Coronary artery (tissue), 2 donors: ENCODE measurements at regions not wholly inside any gene's neighbourhood (a gene's known extent, or its start where the extent isn't known, plus 50 kb on each side); places are given as distances from the start of the nearest gene placed in this dataset.

ENCODE experiments used
- DNase-seq: peaks from one replicate; pipeline ENCODE4 v3.0.0-alpha.2; 2017; ENCODE audit warnings: low spot score
- H3K27ac ChIP-seq, 2 donors: fragments of 200-600 bp; sonication (generic); one replicate each; pipeline ENCODE4 v1.5.1; 2016 to 2019
- H3K4me3 ChIP-seq: fragments of 200-600 bp; sonication (generic); 2 replicates; pipeline ENCODE4 v1.5.1; 2016; ENCODE audit warnings: mild to moderate bottlenecking, moderate library complexity
- CTCF ChIP-seq: fragments of 200-600 bp; sonication (generic); IDR thresholded peaks from one replicate; pipeline ENCODE4 v1.5.1; 2019; ENCODE audit warnings: antibody characterized with exemption

GRCh38 chr16:86030116-86030515 is 131.2 kb downstream of the IRF8 start:
- Histone ChIP-seq H3K27ac (no peak overlapping the region), H3K4me3 (no peak overlapping the region)
- DNase-seq: no peak
- TF ChIP-seq CTCF: no peak

GRCh38 chr16:86031141-86031678 is 132.2 kb downstream of the IRF8 start:
- TF ChIP-seq CTCF: no peak
- Histone ChIP-seq H3K27ac (no peak overlapping the region), H3K4me3 (no peak overlapping the region)
- DNase-seq: no peak

GRCh38 chr16:86033016-86033474 is 134.1 kb downstream of the IRF8 start:
- DNase-seq: no peak
- no peak for TF ChIP-seq CTCF
- Histone ChIP-seq H3K27ac (no peak overlapping the region), H3K4me3 (no peak overlapping the region)

GRCh38 chr16:86033971-86034370 is 135.0 kb downstream of the IRF8 start:
- no peak for DNase-seq
- H3K4me3 ChIP-seq: no peak overlapping the region
- no peak for TF ChIP-seq CTCF
- H3K27ac ChIP-seq: no peak overlapping the region

- Histone ChIP-seq H3K4me3 (no peak overlapping the region), H3K27ac (no peak overlapping the region)
- no peak for DNase-seq
- TF ChIP-seq CTCF: no peak
These were observed 135.5 kb downstream of the IRF8 start for GRCh38 chr16:86034421-86034919.

- no peak for DNase-seq
- no peak overlapping the region for H3K4me3 ChIP-seq
These were observed 136.9 kb downstream of the IRF8 start for GRCh38 chr16:86035906-86036305.

More at GRCh38 chr16:86035906-86036305, 136.9 kb downstream of the IRF8 start:
- H3K27ac ChIP-seq: no peak overlapping the region
- TF ChIP-seq CTCF: no peak
